SK-N-MC (cell line): ENCODE measurements at regions not wholly inside any gene's neighbourhood (a gene's known extent, or its start where the extent isn't known, plus 50 kb on each side); places are given as distances from the start of the nearest gene placed in this dataset.

ENCODE experiments used
- DNase-seq: peaks from one replicate; pipeline ENCODE4 v3.0.0-alpha.2; 2011; ENCODE audit warnings: low read depth, low spot score
- H3K27ac ChIP-seq: fragments of 200-600 bp; sonication (generic); 2 replicates; pipeline ENCODE4 v1.5.1; 2016; ENCODE audit warnings: mixed run types
- H3K36me3 ChIP-seq: fragments of 200-600 bp; sonication (generic); 2 replicates; pipeline ENCODE4 v1.6.1; 2017; ENCODE audit warnings: antibody characterized with exemption, low read length, mixed read lengths; ENCODE audit not compliant: insufficient read depth
- H3K4me3 ChIP-seq: fragments of 200-600 bp; sonication (generic); 2 replicates; pipeline ENCODE4 v1.5.1; 2016
- H3K9ac ChIP-seq: fragments of 200-600 bp; sonication (generic); 2 replicates; pipeline ENCODE4 v1.8.0; 2017; ENCODE audit warnings: mixed run types, mixed read lengths; ENCODE audit not compliant: insufficient read length
- H3K9me3 ChIP-seq: fragments of 200-600 bp; sonication (generic); 2 replicates; pipeline ENCODE4 v1.6.1; 2017; ENCODE audit warnings: low read depth, mild to moderate bottlenecking, antibody characterized with exemption, low read length, moderate library complexity, mixed read lengths
- EZH2 ChIP-seq: fragments of 200-600 bp; sonication (generic); IDR thresholded peaks from one replicate; pipeline ENCODE4 v1.6.1; 2017; ENCODE audit warnings: antibody characterized with exemption
- FOXP2 ChIP-seq: optimal IDR thresholded peaks from 2 replicates; pipeline ENCODE3; 2011; ENCODE audit warnings: mild to moderate bottlenecking, moderate library complexity; ENCODE audit not compliant: insufficient read depth; ENCODE audit errors: extremely low read length, control extremely low read depth
- POLR2AphosphoS5 ChIP-seq: IDR thresholded peaks from 2 replicates; pipeline ENCODE4 v1.6.1; 2012; ENCODE audit warnings: mild to moderate bottlenecking, low read depth, low read length, borderline replicate concordance

- H3K9me3 ChIP-seq = no peaks in the 10 kb centered on the region
- H3K36me3 ChIP-seq = no peaks in the 10 kb centered on the region
- TF ChIP-seq EZH2 = no peak
- TF ChIP-seq FOXP2 = no peak
- TF ChIP-seq POLR2AphosphoS5 = no peak
- no peak overlapping the region for H3K27ac ChIP-seq
- no peak overlapping the region for H3K9ac ChIP-seq
- H3K4me3 ChIP-seq = no peak overlapping the region
- no peak for DNase-seq
Observed at GRCh38 chr11:23751280-23751679, 745.6 kb upstream of the LUZP2 start.

GRCh38 chr11:23755076-23755475 is 741.8 kb upstream of the LUZP2 start:
- Histone ChIP-seq H3K27ac (no peak overlapping the region), H3K9me3 (no peaks in the 10 kb centered on the region), H3K36me3 (no peaks in the 10 kb centered on the region), H3K9ac (no peak overlapping the region), H3K4me3 (no peak overlapping the region)
- TF ChIP-seq FOXP2 (no peak), EZH2 (no peak), POLR2AphosphoS5 (no peak)
- no peak for DNase-seq

- Histone ChIP-seq H3K27ac (no peak overlapping the region), H3K9me3 (no peaks in the 10 kb centered on the region), H3K36me3 (no peaks in the 10 kb centered on the region), H3K9ac (no peak overlapping the region), H3K4me3 (no peak overlapping the region)
- DNase-seq = no peak
- TF ChIP-seq EZH2 (no peak), POLR2AphosphoS5 (no peak), FOXP2 (no peak)
Observed at GRCh38 chr11:23755769-23756168, 741.1 kb upstream of the LUZP2 start.

- Histone ChIP-seq H3K9me3 (no peaks in the 10 kb centered on the region), H3K4me3 (no peak overlapping the region), H3K9ac (no peak overlapping the region), H3K27ac (no peak overlapping the region), H3K36me3 (no peaks in the 10 kb centered on the region)
- no peak for DNase-seq
- TF ChIP-seq EZH2 (no peak), POLR2AphosphoS5 (no peak), FOXP2 (no peak)
Observed at GRCh38 chr11:23759489-23759888, 737.4 kb upstream of the LUZP2 start.

GRCh38 chr11:23764286-23764685 is 732.6 kb upstream of the LUZP2 start:
- TF ChIP-seq FOXP2 (no peak), EZH2 (no peak), POLR2AphosphoS5 (no peak)
- no peak for DNase-seq
- H3K4me3 ChIP-seq = no peak overlapping the region
- H3K9ac ChIP-seq = no peak overlapping the region
- no peaks in the 10 kb centered on the region for H3K9me3 ChIP-seq
- no peak overlapping the region for H3K27ac ChIP-seq
- H3K36me3 ChIP-seq = no peaks in the 10 kb centered on the region

- Histone ChIP-seq H3K4me3 (no peak overlapping the region), H3K27ac (no peak overlapping the region), H3K9ac (no peak overlapping the region), H3K36me3 (no peaks in the 10 kb centered on the region), H3K9me3 (no peaks in the 10 kb centered on the region)
- TF ChIP-seq FOXP2 = no peak
- no peak for TF ChIP-seq EZH2
- no peak for TF ChIP-seq POLR2AphosphoS5
- no peak for DNase-seq
Observed at GRCh38 chr11:23765682-23766252, 731.1 kb upstream of the LUZP2 start.

GRCh38 chr11:23767576-23767975 is 729.3 kb upstream of the LUZP2 start:
- no peak overlapping the region for H3K4me3 ChIP-seq
- TF ChIP-seq POLR2AphosphoS5 (no peak), FOXP2 (no peak), EZH2 (no peak)
- no peaks in the 10 kb centered on the region for H3K36me3 ChIP-seq
- DNase-seq = no peak
- H3K9me3 ChIP-seq = no peaks in the 10 kb centered on the region
- H3K9ac ChIP-seq = no peak overlapping the region
- H3K27ac ChIP-seq = no peak overlapping the region

GRCh38 chr11:23769214-23769613 is 727.6 kb upstream of the LUZP2 start:
- DNase-seq = no peak
- no peak overlapping the region for H3K4me3 ChIP-seq
- no peak overlapping the region for H3K9ac ChIP-seq
- no peak for TF ChIP-seq POLR2AphosphoS5
- TF ChIP-seq FOXP2 = no peak
- no peak for TF ChIP-seq EZH2
- no peak overlapping the region for H3K27ac ChIP-seq
- no peaks in the 10 kb centered on the region for H3K36me3 ChIP-seq
- no peaks in the 10 kb centered on the region for H3K9me3 ChIP-seq

GRCh38 chr11:23772081-23772480 is 724.8 kb upstream of the LUZP2 start:
- TF ChIP-seq POLR2AphosphoS5 = no peak
- TF ChIP-seq EZH2 = no peak
- no peak for TF ChIP-seq FOXP2
- no peak overlapping the region for H3K9ac ChIP-seq
- no peak overlapping the region for H3K27ac ChIP-seq
- H3K9me3 ChIP-seq = no peaks in the 10 kb centered on the region
- H3K36me3 ChIP-seq = no peaks in the 10 kb centered on the region
- no peak overlapping the region for H3K4me3 ChIP-seq
- DNase-seq = no peak
